OCI-LY7 (cell line): ENCODE measurements at regions not wholly inside any gene's neighbourhood (a gene's known extent, or its start where the extent isn't known, plus 50 kb on each side); places are given as distances from the start of the nearest gene placed in this dataset.
"Not testable (repeated sequence)": the region's sequence is repeated elsewhere in the genome, so short reads cannot be mapped to it uniquely, and the experiment has no call there.

Experiments used
- EZH2phosphoT487 ChIP-seq: fragments of 200-600 bp; sonication (generic); IDR thresholded peaks from 2 replicates; pipeline ENCODE4 v1.6.1; 2018; ENCODE audit warnings: low read depth, borderline replicate concordance, mild to moderate bottlenecking, mixed run types, antibody characterized with exemption, low read length, moderate library complexity, mixed read lengths
- TF ChIP-seq, protein P1 (sequence below): fragments of 200-600 bp; sonication (generic); conservative IDR thresholded peaks from 2 replicates; pipeline ENCODE4 v1.5.1; 2014; ENCODE audit warnings: mild to moderate bottlenecking, antibody characterized with exemption, low read length, moderate library complexity, mixed read lengths

- not testable (repeated sequence) for TF ChIP-seq EZH2phosphoT487
- TF ChIP-seq, protein P1, sequence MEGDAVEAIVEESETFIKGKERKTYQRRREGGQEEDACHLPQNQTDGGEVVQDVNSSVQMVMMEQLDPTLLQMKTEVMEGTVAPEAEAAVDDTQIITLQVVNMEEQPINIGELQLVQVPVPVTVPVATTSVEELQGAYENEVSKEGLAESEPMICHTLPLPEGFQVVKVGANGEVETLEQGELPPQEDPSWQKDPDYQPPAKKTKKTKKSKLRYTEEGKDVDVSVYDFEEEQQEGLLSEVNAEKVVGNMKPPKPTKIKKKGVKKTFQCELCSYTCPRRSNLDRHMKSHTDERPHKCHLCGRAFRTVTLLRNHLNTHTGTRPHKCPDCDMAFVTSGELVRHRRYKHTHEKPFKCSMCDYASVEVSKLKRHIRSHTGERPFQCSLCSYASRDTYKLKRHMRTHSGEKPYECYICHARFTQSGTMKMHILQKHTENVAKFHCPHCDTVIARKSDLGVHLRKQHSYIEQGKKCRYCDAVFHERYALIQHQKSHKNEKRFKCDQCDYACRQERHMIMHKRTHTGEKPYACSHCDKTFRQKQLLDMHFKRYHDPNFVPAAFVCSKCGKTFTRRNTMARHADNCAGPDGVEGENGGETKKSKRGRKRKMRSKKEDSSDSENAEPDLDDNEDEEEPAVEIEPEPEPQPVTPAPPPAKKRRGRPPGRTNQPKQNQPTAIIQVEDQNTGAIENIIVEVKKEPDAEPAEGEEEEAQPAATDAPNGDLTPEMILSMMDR, result not testable (repeated sequence)
These were observed 169.9 kb upstream of the ZNF322 start for GRCh38 chr6:26829480-26829879.
